ENCODE measurements at regions not wholly inside any gene's neighbourhood (a gene's known extent, or its start where the extent isn't known, plus 50 kb on each side); places are given as distances from the start of the nearest gene placed in this dataset.

GRCh38 chr5:128772356-128772755 lies 192.9 kb upstream of the SLC27A6 start (continued):
- TF ChIP-seq ZNF318 (CRISPR knock-in tag; IDR thresholded peaks at IDR 0.05) (no peak), FOXA3 (CRISPR knock-in tag; IDR thresholded peaks at IDR 0.05) (no peak), ZNF616 (CRISPR knock-in tag; IDR thresholded peaks at IDR 0.05; ENCODE audit: low read depth) (no peak), MYC (CRISPR knock-in tag; IDR thresholded peaks at IDR 0.05; ENCODE audit: borderline replicate concordance) (no peak)

DNA sequence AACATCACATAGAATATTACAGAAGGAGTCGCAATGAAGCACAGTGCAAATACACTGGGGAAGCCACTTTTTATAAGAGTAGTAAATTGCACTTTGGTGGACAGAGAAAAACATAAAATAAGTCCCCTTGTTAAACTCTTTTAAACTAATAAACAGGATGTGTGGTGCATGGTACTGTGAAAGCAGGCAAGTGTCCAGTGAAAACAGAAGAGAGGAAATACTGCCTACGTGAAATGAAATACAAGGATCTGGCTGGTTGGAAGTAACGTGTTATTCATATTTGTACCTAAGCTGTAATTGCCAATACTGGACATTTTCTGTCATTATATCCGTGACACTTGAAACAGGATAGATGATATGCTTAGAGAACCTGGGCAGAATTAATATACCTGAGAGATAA lies 191.9 kb upstream of the SLC27A6 start:
- ChIA-PET CTCF (ENCODE audit: low intra/inter-chr PET ratio, low total read pairs) (no interaction called here), POLR2A (no interaction called here)
- ATAC-seq (no peak), DNase-seq (ENCODE audit: low spot score) (no peak), FAIRE-seq (no peak)
- intact Hi-C loops (cut with micrococcal nuclease; ENCODE audit: unreplicated experiment) (no loop called here), in situ Hi-C loops (cut with HindIII; ENCODE audit: extremely low pct_ligation_motif_present, low pct_unique_long_range_greater_than_20kb) (no loop called here)
- H3K27me3 ChIP-seq (ENCODE audit: control insufficient read depth in 1 of 2, insufficient read depth in 2 of 2, low read length in 2 of 2): no peaks in the 10 kb centered on the region
- H3K27ac ChIP-seq (ENCODE audit: extremely low read length, insufficient read depth, low read length): no peak overlapping the region
- H3K9me3 ChIP-seq (ENCODE audit: low read length): no peaks in the 10 kb centered on the region
- H2AFZ ChIP-seq (ENCODE audit: low read length): no peak overlapping the region
- H4K20me1 ChIP-seq (ENCODE audit: insufficient read depth, low read length): no peaks in the 10 kb centered on the region
- H3K4me3 ChIP-seq (replicated peaks in 1 of 3; ENCODE audit: insufficient read depth in 1 of 3, low read depth in 2 of 3, low read length in 3 of 3): no peak overlapping the region
- H3K4me1 ChIP-seq (ENCODE audit: insufficient read depth, low read length): no peaks in the 10 kb centered on the region
- H3K36me3 ChIP-seq (replicated peaks in 1 of 2; ENCODE audit: control insufficient read depth in 1 of 2, insufficient read depth in 2 of 2, low read length in 2 of 2): no peaks in the 10 kb centered on the region
- H3K4me2 ChIP-seq (ENCODE audit: low read depth, low read length): no peak overlapping the region
- BruUV-seq (replicated peaks): no TSS peak
- no peaks in the 10 kb centered on the region for H3K79me2 ChIP-seq (ENCODE audit: insufficient read depth, low read length)
- WGBS (ENCODE audit: low lambda C conversion rate): 4% methylated on average over 4 of the region's 4 CpGs
- H3K9ac ChIP-seq (ENCODE audit: insufficient read depth, low read depth, low read length): no peak overlapping the region
- TF ChIP-seq MEF2D (CRISPR knock-in tag; IDR thresholded peaks at IDR 0.05) (no peak), TIGD3 (CRISPR knock-in tag; IDR thresholded peaks at IDR 0.05; ENCODE audit: borderline replicate concordance) (no peak), GFI1 (CRISPR knock-in tag; IDR thresholded peaks at IDR 0.05; ENCODE audit: borderline replicate concordance) (no peak), ZNF512 (CRISPR knock-in tag; IDR thresholded peaks at IDR 0.05) (no peak), MXI1 (IDR thresholded peaks at IDR 0.05; ENCODE audit: borderline replicate concordance, low read depth, low read length) (no peak), CBX1 (IDR thresholded peaks at IDR 0.05; ENCODE audit: low read depth) (no peak), SSRP1 (CRISPR knock-in tag; IDR thresholded peaks at IDR 0.05) (no peak), EED (CRISPR knock-in tag; IDR thresholded peaks at IDR 0.05) (no peak), ASH2L (IDR thresholded peaks at IDR 0.05; ENCODE audit: insufficient read length, low read depth, low read length) (no peak), HIVEP1 (CRISPR knock-in tag; IDR thresholded peaks at IDR 0.05) (no peak), ZNF205 (CRISPR knock-in tag; IDR thresholded peaks at IDR 0.05) (no peak)

Data from HepG2 (cell line).